ENCODE measurements at regions not wholly inside any gene's neighbourhood (a gene's known extent, or its start where the extent isn't known, plus 50 kb on each side); places are given as distances from the start of the nearest gene placed in this dataset.
A peak's percentile ranks its signal among the peaks of the same experiment; 100 is the strongest.

GRCh38 chr15:53208751-53209150 is 418.6 kb upstream of the ONECUT1 start:
- Mint-ChIP-seq H3K9me3 (peaks cover 2% of the 10 kb centered on the region), H3K4me3 (no peak overlapping the region), H3K4me1 (peaks cover 14% of the 10 kb centered on the region), H3K27ac (no peak overlapping the region), H3K27me3 (ENCODE audit: insufficient read depth, low read depth) (peaks cover 2% of the 10 kb centered on the region), H3K36me3 (no peaks in the 10 kb centered on the region)
- Histone ChIP-seq H3K9ac (no peak overlapping the region), H3F3A (ENCODE audit: low read depth) (no peaks in the 10 kb centered on the region), H3K27me3 (no peaks in the 10 kb centered on the region), H3K27ac (no peak overlapping the region), H3K4me2 (no peak overlapping the region), H3K4me3 (no peak overlapping the region), H3K36me3 (no peaks in the 10 kb centered on the region), H2AFZ (replicated peaks) (no peak overlapping the region), H3K9me3 (ENCODE audit: low read depth) (no peaks in the 10 kb centered on the region), H4K20me1 (ENCODE audit: low read depth) (no peaks in the 10 kb centered on the region), H3K79me2 (ENCODE audit: low read depth) (no peaks in the 10 kb centered on the region), H3K4me1 (peaks cover 2% of the 10 kb centered on the region)
- DNase-seq (ENCODE audit: low spot score): no peak
- TF ChIP-seq EZH2phosphoT487 (IDR thresholded peaks at IDR 0.05) (no peak), CTCF (IDR thresholded peaks at IDR 0.05) (no peak), EZH2 (IDR thresholded peaks at IDR 0.05) (no peak)

GRCh38 chr15:53203454-53203853 is 413.3 kb upstream of the ONECUT1 start:
- Mint-ChIP-seq H3K4me1 (peaks cover 10% of the 10 kb centered on the region), H3K27ac (no peak overlapping the region), H3K36me3 (no peaks in the 10 kb centered on the region), H3K27me3 (ENCODE audit: insufficient read depth, low read depth) (peaks cover 5% of the 10 kb centered on the region), H3K4me3 (no peak overlapping the region), H3K9me3 (peaks cover 2% of the 10 kb centered on the region)
- H3F3A ChIP-seq (ENCODE audit: low read depth): no peaks in the 10 kb centered on the region
- H3K9ac ChIP-seq: no peak overlapping the region
- peaks cover under 1% of the 10 kb centered on the region for H3K27me3 ChIP-seq
- no peak overlapping the region for H3K4me2 ChIP-seq
- no peaks in the 10 kb centered on the region for H4K20me1 ChIP-seq (ENCODE audit: low read depth)
- TF ChIP-seq EZH2 (IDR thresholded peaks at IDR 0.05) (no peak), EZH2phosphoT487 (IDR thresholded peaks at IDR 0.05) (no peak), CTCF (IDR thresholded peaks at IDR 0.05) (no peak)
- H3K36me3 ChIP-seq: no peaks in the 10 kb centered on the region
- H3K27ac ChIP-seq: no peak overlapping the region
- H3K9me3 ChIP-seq (ENCODE audit: low read depth): no peaks in the 10 kb centered on the region
- H3K79me2 ChIP-seq (ENCODE audit: low read depth): no peaks in the 10 kb centered on the region
- H3K4me3 ChIP-seq: no peak overlapping the region
- peak; percentile 40 for DNase-seq (ENCODE audit: low spot score)
- peaks cover 13% of the 10 kb centered on the region for H3K4me1 ChIP-seq
- H2AFZ ChIP-seq (replicated peaks): no peak overlapping the region

- H3K36me3 ChIP-seq: no peaks in the 10 kb centered on the region
- no peaks in the 10 kb centered on the region for H3F3A ChIP-seq (ENCODE audit: low read depth)
- no peaks in the 10 kb centered on the region for H4K20me1 ChIP-seq (ENCODE audit: low read depth)
- Mint-ChIP-seq H3K9me3 (peaks cover 2% of the 10 kb centered on the region), H3K36me3 (no peaks in the 10 kb centered on the region), H3K4me3 (no peak overlapping the region), H3K27ac (no peak overlapping the region), H3K4me1 (peaks cover 9% of the 10 kb centered on the region), H3K27me3 (ENCODE audit: insufficient read depth, low read depth) (peaks cover 5% of the 10 kb centered on the region)
- peaks cover 13% of the 10 kb centered on the region for H3K4me1 ChIP-seq
- H3K27ac ChIP-seq: no peak overlapping the region
- no peak for DNase-seq (ENCODE audit: low spot score)
- H2AFZ ChIP-seq (replicated peaks): no peak overlapping the region
- H3K4me3 ChIP-seq: no peak overlapping the region
- peaks cover 7% of the 10 kb centered on the region for H3K27me3 ChIP-seq
- TF ChIP-seq EZH2 (IDR thresholded peaks at IDR 0.05): no peak
- TF ChIP-seq CTCF (IDR thresholded peaks at IDR 0.05): no peak
- no peak for TF ChIP-seq EZH2phosphoT487 (IDR thresholded peaks at IDR 0.05)
- H3K9me3 ChIP-seq (ENCODE audit: low read depth): no peaks in the 10 kb centered on the region
- no peak overlapping the region for H3K9ac ChIP-seq
- no peaks in the 10 kb centered on the region for H3K79me2 ChIP-seq (ENCODE audit: low read depth)
- H3K4me2 ChIP-seq: no peak overlapping the region
These were observed 412.7 kb upstream of the ONECUT1 start for GRCh38 chr15:53202876-53203275.
